ENCODE measurements at regions not wholly inside any gene's neighbourhood (a gene's known extent, or its start where the extent isn't known, plus 50 kb on each side); places are given as distances from the start of the nearest gene placed in this dataset.
"Not testable (repeated sequence)": the region's sequence is repeated elsewhere in the genome, so short reads cannot be mapped to it uniquely, and the experiment has no call there.

DNA sequence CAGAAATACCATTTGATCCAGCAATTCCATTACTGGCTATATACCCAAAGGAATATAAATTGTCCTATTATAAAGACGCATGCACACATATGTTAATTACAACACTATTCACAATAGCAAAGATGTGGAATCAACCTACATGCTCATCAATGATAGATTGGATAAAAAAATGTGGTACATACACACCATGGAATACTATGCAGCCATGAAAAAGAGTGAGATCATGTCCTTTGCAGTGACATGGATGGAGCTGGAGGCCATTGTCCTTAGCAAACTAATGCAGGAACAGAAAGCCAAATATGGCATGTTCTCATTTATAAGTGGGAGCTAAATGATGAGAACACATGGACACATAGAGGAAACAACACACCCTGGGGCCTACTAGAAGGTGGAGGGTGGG lies 78.3 kb upstream of the EED start:
- DNase-seq, result not testable (repeated sequence)

DNA sequence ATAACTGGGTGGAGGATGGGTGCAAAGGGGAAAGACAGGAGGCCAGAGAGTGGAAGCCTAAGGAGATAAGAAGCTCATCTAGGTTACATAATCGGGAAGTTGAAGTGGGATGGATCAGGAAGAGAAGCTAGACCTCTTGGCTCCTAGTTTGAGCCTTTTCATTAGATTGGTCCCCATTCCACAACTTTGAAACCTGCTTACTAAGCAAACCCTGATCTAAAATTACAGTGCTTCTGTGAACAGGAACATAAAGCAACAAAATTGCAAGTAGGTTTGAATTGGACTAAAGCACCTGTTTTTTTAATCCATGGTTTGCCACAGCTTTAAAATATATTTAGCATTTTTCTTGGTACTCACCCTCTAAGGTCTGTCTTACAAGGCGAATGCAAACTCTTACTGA lies 80.4 kb upstream of the EED start:
- DNase-seq, result no peak

DNA sequence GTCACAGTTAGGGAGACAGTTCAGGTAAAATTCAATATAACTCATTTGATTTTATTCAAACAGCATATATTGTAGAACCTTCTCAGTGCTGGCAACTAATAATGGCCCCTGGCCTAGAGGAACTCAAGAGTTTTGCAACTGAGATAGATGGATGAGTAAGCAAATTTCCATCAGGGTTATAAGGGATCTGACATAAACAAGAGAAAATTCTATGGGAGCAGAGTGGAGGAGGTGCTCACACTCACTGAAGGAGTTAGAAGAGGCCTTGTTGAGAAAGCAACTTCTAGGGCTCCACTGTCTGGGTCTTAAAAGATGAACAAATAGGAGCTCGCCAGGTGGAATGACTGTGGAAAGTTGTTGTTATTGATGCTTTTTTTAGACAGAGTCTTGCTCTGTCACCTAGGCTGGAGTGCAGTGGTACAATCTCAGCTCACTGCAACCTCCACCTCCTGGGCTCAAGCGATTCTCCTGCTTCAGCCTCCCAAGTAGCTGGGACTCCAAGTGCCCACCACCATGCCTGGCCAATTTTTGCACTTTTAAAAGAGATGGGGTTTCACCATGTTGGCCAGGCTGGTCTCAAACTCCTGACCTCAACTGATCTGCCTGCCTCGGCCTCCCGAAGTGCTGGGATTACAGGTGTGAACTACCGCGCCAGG lies 81.2 kb upstream of the EED start:
- not testable (repeated sequence) for DNase-seq

DNA sequence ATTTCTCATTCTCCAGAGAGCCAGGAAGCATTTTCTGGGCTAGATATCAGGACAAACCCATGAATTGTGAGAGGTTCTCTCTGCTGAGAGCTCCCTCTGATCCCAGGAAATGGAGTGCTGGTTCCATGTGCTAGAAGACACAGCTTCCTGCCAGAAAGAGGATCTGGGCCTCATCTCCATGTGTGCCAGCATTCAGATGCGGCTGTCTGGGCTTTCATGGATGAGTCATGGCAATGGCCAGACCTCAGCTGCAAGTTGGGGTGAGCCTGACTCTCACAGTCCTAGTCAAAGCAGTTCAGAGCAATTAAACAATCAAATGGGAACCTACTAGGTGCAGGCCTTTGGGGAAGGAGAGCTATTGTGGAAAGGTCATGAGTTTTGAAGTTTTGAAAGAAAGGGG lies 82.3 kb upstream of the EED start:
- DNase-seq, result no peak

DNA sequence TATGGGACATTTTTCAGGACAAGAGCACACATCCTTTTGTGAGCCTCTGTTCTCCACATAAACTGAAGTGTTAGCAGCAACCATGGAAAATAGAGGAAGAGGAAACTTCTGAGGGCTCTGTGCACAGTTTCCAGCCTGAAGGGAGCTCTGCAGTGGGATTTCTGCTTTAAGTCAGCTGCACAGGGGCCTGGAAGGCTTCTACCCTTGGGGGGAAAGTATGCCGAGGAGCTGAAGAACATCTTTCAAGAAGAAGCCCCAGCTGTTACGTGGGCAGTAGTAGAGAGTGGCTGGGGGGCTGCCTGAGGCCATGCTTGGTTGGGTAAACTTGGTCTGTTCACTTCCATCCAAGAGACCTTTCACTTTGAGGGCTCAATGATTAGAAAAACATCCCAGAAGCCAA lies 82.7 kb upstream of the EED start:
- no peak for DNase-seq

DNA sequence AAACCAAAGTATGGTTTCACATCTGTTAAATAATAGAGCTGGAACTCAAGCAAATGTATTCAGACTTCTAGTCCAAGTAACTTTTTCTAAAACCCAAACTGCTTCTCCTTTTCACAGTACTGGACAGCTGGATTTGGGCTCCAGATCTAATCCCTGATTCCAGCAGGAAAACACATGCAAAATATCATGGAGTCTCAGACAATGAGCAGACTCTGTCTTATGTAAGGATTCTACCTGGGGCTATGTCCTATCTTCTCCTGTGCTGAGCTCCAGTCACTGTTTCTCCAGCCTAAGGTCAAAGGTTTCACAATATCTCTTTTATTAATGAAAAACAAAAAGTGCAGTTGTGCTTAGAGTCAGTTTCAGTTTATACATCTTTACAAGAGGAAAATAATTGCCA lies 83.2 kb upstream of the EED start:
- DNase-seq, result no peak

DNA sequence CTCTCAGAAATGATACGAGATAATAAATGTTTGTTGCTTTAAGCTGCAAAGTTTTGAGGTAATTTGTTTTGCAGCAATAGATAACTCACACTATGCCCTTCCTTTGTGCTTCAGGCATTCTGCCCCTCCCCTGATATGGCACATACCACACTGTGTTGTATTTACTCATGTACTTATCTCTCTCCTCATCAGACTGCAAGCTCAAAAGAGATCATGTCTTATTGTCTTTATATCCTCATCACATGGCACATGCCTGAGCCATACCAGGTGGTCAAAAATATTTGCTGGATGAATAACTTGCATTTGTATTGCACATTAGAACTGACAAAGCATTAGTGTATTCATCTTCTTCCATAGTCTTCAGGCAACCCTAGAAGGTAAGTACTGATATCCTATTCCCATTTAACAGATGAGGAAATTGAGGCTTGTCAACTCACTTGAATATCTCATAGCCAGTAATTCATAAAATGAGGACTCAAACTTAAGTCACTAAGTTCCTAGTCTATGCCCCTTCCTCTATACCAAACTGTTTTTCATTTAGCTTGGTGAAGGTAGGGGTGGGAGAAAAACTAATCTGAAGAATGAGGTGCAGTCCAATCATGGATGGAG lies 83.9 kb upstream of the EED start:
- no peak for DNase-seq

DNA sequence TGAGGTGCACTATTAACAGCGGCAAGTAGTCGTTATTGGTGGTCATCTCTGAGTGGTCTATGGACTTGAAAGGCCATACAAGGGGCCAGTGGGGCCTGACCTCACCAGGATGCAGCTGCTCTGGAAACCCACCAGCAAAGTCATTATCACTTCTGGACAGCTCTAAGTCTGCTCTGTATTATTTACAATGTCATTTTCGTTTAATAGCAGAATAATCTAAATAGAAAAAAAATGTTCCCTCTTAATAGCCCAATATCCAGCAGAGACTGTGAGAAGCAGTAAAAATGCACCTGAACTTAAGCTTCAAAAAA lies 85.0 kb upstream of the EED start:
- no peak for DNase-seq

DNA sequence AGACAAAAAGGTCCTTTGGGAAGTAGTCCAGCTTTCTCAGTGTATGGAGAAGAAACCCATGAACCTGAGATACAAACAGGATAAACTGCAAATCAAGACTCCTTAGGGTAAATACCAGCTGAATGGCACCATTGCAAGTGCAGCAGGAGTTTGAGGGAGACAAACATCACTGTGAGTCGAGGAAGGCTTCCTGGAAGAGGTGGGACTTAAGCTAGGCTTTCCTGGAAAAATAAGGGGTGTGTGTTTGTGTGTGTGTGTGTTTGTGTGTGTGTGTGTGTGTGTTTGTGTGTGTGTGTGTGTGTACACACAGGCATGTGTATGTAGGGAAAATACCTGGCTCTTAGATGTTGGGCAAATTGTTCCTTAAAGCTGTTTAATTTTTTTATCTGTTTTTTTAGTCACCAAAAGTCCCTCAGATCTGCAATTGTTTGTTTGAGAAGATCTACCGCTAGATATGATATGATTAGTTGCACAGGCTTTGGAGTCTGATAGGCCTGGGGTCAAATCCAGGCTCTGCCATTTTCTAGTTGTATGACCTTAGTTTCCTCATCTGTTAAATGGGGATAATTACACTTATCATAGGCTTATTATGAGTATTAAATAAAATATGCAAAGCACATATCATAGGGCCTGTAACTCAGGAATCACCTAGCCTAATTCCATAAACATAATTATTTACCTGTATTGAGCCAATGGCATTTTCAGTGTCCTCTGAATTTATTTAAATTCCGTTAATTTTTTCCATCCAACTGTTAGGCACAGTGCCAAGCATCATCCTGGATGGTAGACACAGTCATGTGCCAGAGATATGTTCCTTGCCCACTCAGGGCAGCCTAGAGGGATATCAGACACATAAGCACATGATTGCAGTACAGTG lies 85.6 kb upstream of the EED start:
- no peak for DNase-seq

DNA sequence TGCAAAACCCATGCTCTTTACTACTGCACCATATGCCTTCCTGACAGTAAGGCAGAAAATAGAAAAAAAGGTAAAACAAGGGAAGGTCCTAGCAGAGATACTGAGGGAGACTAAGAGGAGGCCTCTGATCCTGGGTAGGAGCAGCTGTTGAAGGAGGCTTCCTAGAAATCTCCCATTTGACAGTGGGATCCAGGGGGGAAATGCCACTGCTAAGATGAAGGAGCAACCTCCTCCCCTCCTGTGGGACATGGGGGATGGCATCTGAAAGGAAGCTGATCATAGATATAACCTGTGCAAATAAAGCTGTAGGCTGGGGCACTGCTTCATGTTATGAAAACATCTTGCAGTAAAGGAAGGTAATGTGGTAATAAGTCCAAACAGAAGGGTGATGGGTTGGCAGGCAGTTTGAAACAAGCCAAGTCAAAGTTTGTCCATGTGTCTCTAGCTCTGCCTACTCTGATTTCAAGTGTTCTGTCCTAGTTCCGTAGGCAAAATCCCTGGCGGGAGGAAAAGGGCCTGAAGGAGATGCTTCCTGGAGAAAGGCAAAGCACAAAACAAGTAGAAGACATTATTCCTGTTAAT lies 86.7 kb upstream of the EED start:
- DNase-seq, result no peak

DNA sequence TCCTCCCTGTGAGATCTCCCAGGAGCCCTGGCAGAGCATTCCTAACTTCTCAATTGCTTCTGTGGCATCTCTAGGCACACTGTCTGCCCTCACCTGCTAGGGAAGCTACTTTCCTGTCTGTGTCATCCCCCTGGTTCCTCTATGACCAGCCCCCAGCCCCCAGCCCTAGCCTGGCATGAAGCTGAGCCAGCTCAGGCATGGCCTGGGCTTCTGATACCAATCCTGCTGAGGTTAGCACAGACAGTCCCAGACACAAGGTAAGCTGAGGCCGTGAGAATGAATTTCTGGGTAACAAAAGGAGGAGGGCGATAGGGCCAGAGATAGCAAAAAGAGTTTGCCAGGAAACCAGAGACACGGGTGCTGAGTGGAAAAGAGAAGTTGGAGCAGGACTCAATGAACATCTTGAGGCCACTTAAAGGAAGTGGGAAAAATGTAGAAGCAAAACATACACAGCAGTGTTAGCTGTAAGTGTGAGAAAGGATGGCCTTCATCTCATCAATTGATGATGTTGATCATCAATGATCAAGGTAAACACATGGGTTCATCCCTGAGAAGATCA lies 87.6 kb upstream of the PICALM start:
- DNase-seq, result no peak

DNA sequence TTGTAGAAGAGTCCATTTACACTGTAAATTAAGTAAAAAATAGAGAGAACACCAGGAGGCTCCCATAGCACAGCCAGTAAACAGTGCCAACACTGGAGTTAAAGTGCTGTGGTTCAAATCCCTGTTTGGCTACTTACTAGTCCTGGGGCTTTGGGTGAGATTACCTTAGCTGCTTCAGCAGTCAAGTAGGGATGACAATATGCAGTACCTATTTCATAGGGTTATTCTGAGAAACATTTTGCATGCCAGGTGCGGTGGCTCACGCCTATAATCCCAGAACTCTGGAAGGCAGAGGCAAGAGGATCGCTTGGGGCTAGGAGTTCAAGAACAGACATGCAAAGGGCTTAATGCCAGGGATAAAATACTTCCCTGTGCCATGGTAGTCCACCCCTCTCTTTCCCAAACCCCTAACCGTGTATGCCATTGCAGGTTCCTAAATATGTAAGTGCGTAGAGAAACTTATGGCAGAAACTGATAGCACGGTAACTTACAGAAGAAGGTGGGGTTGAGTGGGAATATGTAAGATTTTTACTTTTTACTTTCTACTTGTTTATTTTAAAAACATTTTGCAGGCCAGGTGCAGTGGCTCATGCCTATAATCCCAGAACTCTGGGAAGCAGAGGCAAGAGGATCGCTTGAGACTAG lies 86.4 kb upstream of the PICALM start:
- no peak for DNase-seq

DNA sequence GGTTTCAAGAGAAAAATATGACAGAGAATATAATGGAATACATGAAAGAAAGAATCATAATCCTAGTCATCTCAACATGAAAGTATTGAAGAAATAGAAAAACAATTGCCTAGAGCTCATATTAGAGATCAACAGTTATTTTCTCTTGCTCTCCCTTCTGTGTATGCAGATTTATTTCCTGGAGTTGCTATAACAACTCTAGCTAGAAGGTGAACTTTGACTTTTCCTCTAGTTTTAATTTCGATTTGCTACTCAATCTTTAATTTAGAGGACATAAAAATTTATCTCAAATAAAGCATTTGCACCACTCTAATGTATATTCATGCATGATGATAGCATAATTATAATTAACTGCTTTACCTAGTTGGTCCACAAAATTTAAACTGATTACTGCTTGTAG lies 84.6 kb upstream of the PICALM start:
- no peak for DNase-seq

DNA sequence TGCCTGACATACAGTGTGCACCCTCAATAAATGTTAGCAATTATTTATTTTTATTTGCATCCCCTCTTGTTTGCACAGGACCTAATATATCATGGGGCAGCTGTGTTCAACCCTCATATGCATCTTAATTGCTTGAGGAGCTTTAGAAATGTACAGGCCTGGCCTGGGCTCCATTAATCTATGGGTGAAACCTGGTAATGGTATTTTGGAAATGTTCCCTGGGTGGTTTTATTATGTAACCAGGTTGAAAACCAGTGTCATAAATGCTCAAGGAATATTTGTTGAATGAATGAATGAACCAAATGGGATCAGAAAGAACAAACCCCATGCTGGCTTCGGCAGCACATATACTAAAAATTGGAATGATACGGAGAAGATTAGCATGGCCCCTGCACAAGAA lies 84.0 kb upstream of the PICALM start:
- DNase-seq, result no peak

DNA sequence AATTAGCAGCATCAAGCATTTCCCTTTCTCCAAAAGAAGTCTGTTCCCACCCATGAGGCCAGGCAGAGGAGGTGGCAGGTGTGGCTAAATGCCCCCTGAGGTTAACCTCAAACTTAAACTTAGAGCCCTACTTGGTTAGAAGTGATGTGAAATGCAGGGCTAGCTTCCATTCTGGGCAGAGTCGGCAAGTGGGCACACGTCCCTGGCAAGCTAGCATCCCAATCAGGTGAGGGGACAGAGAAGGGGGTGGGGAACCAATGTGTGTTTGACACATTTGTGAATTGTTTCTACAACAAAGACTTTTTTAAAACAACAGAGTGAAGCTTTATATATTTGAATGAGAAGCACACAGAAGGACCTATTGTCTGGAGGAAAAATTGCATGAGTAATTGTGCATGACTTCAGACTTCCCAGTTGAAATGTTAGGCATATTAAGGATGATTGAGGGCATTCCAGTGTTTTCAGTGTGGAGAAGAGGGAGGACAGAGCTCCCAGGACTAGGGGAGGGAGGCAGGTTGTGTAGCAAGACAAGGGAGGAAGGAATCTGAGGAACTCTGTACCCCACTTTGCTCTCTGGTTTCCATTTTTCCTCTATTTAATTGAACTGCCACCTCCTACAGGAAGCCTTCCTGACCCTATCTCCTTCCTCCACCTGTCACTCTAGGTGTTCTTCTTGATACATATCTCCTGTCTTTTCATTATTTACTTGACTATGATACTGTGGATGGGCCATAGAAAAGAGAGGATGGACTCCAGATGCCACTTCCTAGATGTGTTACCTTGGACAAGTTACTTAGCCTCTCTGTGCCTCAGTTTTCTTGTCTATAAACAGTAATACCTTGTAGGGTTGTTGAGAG lies 83.3 kb upstream of the PICALM start:
- no peak for DNase-seq

DNA sequence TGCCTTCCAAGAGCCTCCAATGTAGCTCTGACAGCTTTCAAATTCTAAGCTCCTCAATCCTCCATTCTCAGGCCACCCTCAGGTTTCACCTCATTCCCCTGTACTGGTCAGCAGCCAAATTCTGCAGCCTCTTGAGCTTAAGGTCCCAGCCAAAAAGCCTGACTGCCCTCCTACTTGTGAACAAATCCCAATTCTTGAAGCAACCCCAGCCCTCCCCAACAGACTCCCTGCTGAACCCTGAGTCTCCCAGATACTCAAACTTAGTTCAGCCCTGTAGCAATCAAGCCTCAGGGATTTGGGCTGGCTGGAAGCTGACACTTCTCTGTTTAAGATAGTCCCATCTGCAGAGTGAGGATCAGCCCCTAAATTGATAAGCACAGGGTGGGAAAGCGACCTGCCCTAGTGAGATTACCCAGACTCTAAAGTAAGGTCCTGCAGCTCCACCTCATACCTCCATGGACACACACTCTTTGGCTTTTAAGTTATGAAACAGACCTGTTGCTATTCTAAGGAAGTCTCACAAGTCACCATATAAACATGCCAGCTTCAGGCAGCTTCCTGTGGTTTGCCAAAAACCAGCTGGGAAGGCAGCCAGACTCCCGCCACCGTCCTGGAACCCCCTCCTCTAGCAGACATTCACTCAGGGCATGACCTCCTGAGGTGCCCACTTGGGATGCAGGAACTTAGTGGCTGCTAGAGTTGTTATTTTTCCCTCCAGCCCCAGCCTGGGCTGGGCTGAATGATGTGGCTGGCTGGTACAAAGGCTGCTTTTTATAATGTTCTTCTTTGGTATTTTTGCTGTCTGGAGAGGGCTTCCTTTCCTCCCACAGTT lies 82.5 kb upstream of the PICALM start:
- DNase-seq, result no peak

DNA sequence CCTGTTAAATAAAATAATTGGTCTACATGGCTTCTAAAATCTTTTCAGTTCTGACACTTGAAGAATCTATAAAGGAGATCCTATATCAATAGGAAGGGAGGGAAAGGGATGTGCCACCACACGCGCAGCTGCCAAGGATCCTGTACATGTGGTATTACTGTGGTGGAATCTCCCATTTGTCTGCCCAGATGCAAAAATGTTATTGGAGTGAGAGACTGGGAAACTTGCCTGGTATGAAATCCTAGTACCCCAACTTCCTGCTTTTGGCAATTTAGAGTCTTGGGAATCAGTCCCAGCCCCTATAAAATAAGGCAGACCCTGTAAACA lies 81.9 kb upstream of the PICALM start:
- DNase-seq, result no peak

DNA sequence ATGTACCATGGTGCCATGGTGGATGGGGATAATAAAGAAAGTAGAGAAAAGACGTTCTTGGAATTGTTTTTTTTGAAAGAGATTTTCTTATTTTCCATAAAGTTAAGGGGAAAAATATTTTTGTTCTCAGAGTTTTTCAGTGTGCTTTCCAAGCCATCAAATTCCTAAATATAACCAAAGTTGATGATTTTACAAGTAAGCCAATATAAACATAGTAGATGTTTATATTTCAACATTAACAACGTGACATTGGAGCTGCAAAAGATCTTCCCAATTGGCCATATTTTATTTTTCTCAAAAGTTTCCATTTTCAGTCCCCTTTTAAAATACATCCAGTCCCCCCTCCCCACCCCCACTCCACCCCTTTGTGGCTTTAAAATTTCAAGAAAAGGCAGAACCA lies 80.9 kb upstream of the PICALM start:
- DNase-seq, result no peak

DNA sequence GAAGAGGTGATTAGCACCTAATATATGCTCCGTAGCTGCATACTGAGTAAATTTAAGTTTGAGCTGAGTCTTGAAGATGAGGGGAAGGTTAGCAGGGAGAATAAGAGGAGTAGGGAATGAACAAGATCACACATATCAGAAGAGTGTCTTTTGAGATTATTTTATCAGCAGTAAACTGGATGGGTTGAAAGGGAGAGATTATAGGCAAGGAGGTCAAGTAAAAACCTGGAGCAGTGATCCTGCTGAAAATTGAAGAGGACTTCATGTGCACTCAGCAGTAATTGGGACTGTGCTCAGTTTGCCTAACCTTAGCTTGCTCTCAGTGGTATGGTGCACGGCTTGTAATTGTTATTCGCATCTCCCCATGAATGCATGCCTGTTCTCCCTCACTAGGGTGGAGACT lies 79.5 kb upstream of the PICALM start:
- DNase-seq, result no peak

DNA sequence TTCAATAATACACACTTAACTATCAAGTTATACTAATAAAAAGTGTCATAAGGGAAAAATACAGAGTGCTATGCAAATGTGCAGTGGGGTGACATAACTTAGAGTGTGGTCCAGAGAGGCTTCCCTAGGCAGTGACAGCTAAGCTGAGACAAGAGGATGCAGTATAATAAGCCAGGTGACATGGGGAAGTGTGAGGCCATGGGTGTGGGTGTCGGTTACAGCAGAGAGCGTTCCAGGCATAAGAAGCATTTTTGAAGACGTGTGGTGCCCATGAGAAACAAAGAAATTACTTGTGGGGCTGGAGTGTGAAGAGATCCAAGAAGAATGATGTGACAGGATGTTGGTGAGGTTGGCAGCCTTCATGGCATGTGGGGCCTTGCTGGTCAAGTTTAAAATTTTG lies 78.1 kb upstream of the PICALM start:
- no peak for DNase-seq

DNA sequence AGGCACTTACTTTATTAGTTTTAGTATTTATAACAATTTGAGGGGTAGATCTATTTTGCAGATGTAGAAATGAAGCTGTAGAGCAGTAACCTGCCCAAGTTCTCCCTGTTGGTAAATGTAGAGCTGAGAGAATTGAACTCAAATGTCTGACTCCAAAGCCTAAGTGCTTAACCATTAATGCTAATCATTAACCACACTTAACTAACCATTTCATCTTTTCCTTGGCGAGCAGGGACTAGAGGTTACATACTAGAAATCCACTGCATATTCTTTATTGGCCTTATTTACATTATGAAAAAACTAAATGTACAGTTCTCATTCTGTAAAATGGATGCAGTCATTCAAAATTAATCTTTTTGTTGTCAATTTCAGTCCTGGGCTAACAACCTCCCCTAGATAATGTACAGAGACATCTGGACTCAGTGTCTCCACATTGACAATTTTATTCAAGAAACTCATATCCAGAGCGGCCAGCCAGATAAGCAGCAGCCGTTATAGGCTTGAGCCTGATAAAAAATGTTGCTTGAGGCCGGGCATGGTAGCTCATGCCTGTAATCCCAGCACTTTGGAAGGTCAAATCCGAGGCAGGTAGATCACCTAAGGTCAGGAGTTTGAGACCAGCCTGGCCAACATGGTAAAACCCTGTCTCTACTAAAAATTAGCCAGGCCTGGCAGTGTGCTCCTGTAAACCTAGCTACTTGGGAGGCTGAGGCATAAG lies 76.7 kb upstream of the PICALM start:
- DNase-seq, result no peak

Data from activated T-cell treated with anti-CD3 and anti-CD28 coated beads, Interleukin-2, amount 50 U/mL, for 1 hour (primary cell).